Cardiac fibroblast (primary cell): ENCODE measurements at regions not wholly inside any gene's neighbourhood (a gene's known extent, or its start where the extent isn't known, plus 50 kb on each side); places are given as distances from the start of the nearest gene placed in this dataset.
A peak's percentile ranks its signal among the peaks of the same experiment; 100 is the strongest.

Experiments used
- DNase-seq, 2 donors: peaks; one replicate each; pipeline versions ENCODE4 v3.0.0 to v3.0.0-alpha.2; 2010; ENCODE audit warnings: low read depth in 2 of 2
- H3K4me3 ChIP-seq, 2 donors: replicated peaks in 1 of 2; 1 replicate in 1 of 2; 2 replicates in 1 of 2; pipeline ENCODE4 v1.5.1; 2011; ENCODE audit warnings: low read depth in 2 of 2, low read length in 2 of 2, mild to moderate bottlenecking in 2 of 2, moderate library complexity in 1 of 2
- CTCF ChIP-seq: IDR thresholded peaks from one replicate; pipeline ENCODE4 v1.5.1; 2011; ENCODE audit warnings: low read depth, mild to moderate bottlenecking, low read length, inconsistent platforms

DNA sequence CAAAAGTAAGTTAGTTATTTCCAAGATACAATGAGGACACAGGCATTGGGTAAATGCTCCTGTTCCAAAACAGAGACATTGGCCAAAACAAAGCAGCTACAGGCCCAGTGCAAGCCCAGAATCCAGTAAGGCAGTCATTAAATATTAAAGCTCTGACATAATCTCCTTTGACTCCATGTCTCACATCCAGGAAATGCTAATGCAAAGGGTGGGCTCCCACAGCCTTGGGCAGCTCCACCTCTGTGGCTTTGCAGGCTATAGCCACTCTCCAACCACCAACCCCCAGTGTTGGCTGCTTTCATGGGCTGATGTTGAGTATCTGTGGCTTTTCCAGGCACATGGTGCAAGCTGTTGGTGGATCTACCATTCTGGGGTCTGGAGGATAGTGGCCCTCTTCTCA, 733.4 kb upstream of the SOX9 start:
- H3K4me3 ChIP-seq = no peak overlapping the region
- no peak for DNase-seq
- no peak for TF ChIP-seq CTCF

DNA sequence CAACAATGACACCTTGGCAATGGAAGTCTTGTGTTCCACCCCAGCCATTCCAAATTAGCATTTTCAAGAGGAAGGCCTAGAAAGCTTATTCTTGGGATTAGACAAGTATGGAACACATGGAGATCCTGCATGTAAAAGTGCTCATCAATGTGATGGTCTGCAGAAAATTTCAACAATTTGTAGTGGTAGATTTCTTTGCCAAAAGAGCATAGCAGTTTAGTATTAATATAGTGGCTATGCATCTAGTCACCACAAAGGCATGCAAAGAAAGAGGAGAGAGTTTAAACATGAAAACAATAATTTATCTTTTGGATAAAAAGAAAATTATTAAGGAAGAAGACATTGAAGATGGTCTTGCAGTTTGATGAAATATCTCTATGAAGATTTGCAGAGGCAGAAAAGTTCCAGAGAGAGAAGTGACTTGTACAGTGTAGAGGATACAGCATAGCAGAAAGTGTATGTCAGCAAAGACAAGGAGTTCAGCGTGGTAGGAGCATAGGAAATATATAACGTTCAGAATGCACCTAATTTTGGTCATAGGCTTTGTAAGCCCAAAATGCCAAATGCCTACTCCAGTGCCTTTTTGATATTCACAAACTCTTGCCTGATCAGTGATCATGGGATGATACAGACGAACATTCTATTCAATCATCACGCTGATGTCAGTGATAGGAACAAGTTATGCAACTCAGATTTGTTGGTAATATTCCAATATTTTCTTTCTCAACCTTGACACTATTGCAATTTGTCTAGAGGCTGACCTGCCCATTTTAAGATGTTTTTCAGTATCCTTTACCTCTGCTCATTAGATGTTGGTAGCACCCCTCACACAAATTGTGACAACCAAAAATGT, 727.9 kb upstream of the SOX9 start:
- no peak for TF ChIP-seq CTCF
- peak; percentile 6 to 46 for DNase-seq
- H3K4me3 ChIP-seq = no peak overlapping the region

DNA sequence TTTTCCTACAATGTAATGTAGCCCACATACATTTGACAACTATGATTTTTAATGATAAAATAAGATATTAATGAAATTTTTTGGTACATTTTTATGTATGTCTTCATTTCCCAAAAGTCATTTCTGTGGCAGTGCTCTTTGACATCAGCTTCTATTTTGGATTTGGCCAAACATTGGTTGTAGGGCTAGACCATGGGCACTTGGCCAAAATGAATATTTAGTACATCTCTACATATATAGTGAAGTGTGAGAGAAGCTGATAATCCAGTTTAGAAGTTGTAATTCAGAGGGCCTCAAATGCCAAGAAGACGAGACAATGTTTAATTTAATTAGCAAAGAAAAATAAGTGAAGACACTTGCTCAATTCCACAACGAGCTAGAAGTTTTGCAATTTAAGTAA, 724.9 kb upstream of the SOX9 start:
- H3K4me3 ChIP-seq = no peak overlapping the region
- no peak for TF ChIP-seq CTCF
- DNase-seq = peak in 1 of 2 donors; percentile 12

DNA sequence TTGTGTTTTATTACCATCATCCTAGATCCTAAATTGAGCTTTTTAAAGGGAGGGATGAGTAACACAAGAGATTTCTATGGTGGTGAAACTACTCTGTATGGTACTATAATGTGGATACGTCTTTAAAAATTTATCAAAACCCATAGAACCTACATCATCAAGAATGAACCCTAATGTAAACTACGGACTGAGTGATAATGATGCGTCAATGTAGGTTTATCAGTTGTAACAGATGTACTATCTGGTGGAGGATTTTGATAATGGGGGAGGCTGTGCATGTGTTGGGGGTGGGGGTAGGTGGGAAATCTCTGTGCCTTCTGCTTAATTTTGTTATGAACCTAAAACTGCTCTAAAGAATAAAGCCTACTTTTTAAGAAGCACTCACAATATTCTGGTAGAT, 724.1 kb upstream of the SOX9 start:
- no peak for TF ChIP-seq CTCF
- H3K4me3 ChIP-seq = no peak overlapping the region
- no peak for DNase-seq

- no peak overlapping the region for H3K4me3 ChIP-seq
- TF ChIP-seq CTCF = no peak
- DNase-seq = no peak
Measured at GRCh38 chr17:71398025-71398424, 722.8 kb upstream of the SOX9 start.

DNA sequence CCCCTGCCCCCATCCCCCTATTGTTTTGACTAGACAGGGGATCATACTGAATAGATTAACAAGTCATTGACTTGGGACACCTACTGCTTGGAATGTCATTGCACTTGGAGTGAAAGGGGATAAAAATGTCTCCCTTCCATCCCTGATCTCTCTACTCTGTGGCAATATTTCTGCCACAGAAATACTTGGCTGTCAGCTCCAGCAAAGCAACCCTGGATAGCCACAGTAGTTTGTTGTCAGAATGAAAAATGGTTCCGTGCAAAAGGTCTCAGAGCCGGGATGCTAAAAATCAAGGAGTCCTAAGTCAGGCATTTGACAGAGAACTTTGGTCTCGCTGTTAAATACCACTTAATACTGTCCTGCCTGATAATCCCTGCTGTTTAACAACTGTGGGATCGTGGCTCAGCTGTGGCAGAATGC, 722.0 kb upstream of the SOX9 start:
- H3K4me3 ChIP-seq = no peak overlapping the region
- no peak for DNase-seq
- no peak for TF ChIP-seq CTCF

DNA sequence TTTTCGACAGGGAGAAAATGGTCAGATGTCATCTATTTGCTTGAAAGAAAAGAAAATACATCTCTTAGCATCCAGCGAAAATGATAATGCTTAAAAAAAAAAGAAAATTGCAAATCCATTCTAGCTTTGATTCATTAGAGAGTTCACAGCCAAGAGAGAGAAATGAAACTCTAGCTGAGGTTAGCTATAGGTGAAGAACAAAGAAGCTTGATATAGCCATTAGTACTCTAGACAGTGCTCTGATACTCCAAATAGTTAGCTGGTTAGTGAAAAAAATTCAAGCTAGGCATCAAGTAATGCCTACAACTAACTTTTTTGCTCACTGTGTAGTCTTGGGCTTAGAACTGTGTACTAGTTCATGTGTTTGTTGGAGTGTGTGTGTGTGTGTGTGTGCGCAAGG, 721.6 kb upstream of the SOX9 start:
- no peak overlapping the region for H3K4me3 ChIP-seq
- TF ChIP-seq CTCF = no peak

More for the DNA sequence above, 721.6 kb upstream of the SOX9 start:
- DNase-seq = no peak
